Astrocyte of the spinal cord (primary cell): ENCODE measurements at regions not wholly inside any gene's neighbourhood (a gene's known extent, or its start where the extent isn't known, plus 50 kb on each side); places are given as distances from the start of the nearest gene placed in this dataset.
"Not testable (repeated sequence)": the region's sequence is repeated elsewhere in the genome, so short reads cannot be mapped to it uniquely, and the experiment has no call there.

Source experiments
- DNase-seq: peaks from one replicate; pipeline ENCODE4 v3.0.0; 2011; ENCODE audit warnings: low read depth, low spot score
- H3K4me3 ChIP-seq: 2 replicates; pipeline ENCODE4 v1.5.1; 2011; ENCODE audit warnings: low read depth, mild to moderate bottlenecking, low read length, moderate library complexity
- CTCF ChIP-seq: IDR thresholded peaks from 2 replicates; pipeline ENCODE4 v1.5.1; 2012; ENCODE audit warnings: low read depth, mild to moderate bottlenecking, low read length, inconsistent platforms
- in situ Hi-C: cut with HindIII; loops from 2 replicates; pipeline ENCODE4 v1.10.0; 2017; ENCODE audit warnings: low sequenced_read_pairs

- H3K4me3 ChIP-seq, result no peak overlapping the region
- in situ Hi-C loops, result no loop called here
- TF ChIP-seq CTCF, result no peak
- no peak for DNase-seq
Measured at GRCh38 chr1:88610687-88611086, 73.4 kb upstream of the PKN2 start.

- no peak for TF ChIP-seq CTCF
- in situ Hi-C loops, result no loop called here
- H3K4me3 ChIP-seq, result no peak overlapping the region
- no peak for DNase-seq
Measured at GRCh38 chr1:88612292-88612691, 71.8 kb upstream of the PKN2 start.

GRCh38 chr1:88612773-88613172 lies 71.3 kb upstream of the PKN2 start:
- in situ Hi-C loops, result no loop called here
- DNase-seq, result no peak
- no peak overlapping the region for H3K4me3 ChIP-seq
- TF ChIP-seq CTCF, result no peak

GRCh38 chr1:88618331-88618730 lies 65.7 kb upstream of the PKN2 start:
- no peak for TF ChIP-seq CTCF
- no peak overlapping the region for H3K4me3 ChIP-seq
- in situ Hi-C loops, result no loop called here
- no peak for DNase-seq

- H3K4me3 ChIP-seq, DNase-seq: not testable (repeated sequence)
Measured at GRCh38 chr1:88623101-88623500, 61.0 kb upstream of the PKN2 start.

More at GRCh38 chr1:88623101-88623500, 61.0 kb upstream of the PKN2 start:
- in situ Hi-C loops, result not testable (repeated sequence)
